ENCODE measurements at regions not wholly inside any gene's neighbourhood (a gene's known extent, or its start where the extent isn't known, plus 50 kb on each side); places are given as distances from the start of the nearest gene placed in this dataset.
"Not testable (repeated sequence)": the region's sequence is repeated elsewhere in the genome, so short reads cannot be mapped to it uniquely, and the experiment has no call there.

DNA sequence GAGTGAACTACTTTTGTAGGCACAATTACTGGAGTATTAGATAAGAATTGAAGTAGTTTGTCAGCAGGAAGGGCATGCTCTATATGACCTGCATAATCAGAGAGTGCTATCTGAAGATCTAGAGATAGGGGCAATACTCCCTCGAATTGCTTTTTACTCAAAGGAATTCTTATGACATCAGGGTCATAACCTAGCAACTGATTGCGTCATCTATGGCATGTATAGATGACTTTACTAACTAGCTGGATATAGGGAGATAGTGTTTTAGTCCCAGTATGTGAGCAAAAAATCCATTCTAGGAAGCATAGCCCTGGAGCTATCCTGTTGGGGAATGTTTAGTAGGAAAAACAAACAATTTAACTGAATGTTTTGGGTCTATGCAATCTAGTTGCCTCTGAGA is 109.5 kb upstream of the ZNF267 start:
- no peak for DNase-seq

DNA sequence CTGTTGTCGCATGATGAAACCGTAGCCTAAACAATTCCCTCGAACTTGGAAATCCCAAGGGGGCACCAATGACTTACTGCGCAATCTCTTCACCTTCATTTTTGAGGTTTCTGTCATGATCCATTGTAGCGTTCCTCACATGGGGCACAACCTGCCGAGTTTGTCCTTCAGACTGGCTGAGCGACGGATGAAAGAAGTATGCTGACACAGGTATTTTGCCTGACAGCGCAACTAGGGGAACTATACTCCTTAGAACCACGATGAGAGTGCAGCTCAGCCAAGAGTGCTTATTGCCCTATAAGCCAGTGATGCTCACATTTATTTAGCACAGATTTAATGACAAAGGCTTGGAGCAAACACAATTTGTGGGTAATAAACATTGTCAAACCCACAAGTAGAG is 106.3 kb upstream of the ZNF267 start:
- DNase-seq = no peak

DNA sequence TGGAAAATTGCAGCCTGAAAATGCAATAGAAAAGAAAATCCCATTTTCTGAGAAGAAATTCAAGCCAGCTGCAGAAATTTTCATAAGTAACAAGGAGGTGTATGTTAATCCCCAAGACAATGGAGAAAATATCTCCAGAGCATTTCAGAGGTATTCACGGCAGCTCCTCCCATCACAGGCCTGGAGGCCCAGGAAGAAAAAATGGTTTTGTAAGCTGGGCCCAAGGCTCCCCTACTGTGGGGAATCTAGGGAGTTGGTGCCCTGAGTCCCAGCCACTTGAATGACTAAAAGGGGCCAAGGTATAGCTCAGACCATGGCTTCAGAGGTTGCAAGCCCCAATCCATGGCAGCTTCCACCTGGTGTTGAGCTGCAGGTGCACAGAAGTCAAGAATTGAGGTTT is 93.3 kb upstream of the ZNF267 start:
- DNase-seq = no peak

DNA sequence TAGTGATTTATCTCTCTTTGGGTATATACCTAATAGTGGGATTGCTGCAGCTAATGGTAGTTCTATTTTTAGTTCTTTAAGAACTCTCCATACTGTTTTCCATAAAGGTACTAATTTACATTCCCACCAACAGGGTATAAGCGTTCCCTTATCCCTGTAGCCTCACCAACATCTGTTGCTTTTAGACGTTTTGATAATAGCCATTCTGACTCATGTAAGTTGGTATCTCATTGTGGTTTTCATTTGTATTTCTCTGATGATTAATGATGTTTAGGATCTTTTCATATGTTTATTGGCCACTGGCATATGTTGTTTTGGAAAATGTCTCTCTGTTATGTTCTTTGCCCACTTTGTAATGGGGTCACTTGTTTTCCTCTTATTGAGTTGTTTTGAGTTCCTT is 88.5 kb upstream of the ZNF267 start:
- DNase-seq = no peak

DNA sequence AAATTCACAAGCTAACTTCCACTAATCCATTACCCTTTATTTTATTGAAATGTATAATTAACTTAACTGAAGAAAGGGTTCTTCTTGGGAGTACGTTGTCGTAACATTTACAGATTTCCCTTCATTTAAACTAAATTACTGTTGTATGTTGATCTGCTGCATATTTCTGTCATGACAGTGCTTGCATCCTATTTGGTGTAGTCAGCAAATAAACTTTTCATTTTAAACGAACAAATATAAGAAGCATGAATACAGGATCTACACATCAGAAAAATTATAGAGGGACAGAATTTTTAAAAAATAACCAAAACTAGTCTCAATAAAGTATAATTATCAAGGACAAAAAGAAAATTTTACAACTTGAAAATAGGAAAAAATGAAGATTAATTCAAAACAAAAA is 66.5 kb upstream of the ZNF267 start:
- DNase-seq = no peak

DNA sequence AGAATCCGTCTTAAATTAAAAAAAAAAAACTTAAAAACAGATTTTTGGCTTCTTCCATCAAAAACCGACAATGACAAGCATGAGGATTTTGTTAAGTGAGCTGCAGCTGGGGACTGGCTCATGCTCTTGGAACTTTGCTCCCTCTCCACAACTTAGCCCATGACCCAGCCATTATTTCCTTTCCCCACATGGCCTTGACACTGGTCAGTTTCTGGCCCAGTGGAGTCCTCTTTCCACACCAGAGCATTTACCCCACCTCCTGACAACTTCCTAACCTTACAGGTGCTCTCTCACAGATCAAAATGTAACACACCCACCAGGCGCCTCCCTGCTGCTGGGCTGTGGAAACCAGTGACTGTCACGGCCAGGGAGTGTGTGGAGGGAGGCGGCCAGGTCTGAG is 62.7 kb upstream of the ZNF267 start:
- no peak for DNase-seq

GRCh38 chr16:31816141-31816540 is 57.5 kb upstream of the ZNF267 start:
- not testable (repeated sequence) for DNase-seq

- no peak for DNase-seq
Observed at GRCh38 chr16:31819386-31819785, 54.2 kb upstream of the ZNF267 start.

GRCh38 chr16:31819948-31820347 is 53.7 kb upstream of the ZNF267 start:
- no peak for DNase-seq
